GM12891 (cell line): ENCODE measurements at regions not wholly inside any gene's neighbourhood (a gene's known extent, or its start where the extent isn't known, plus 50 kb on each side); places are given as distances from the start of the nearest gene placed in this dataset.

Experiments
- PAX5 ChIP-seq: IDR thresholded peaks from 2 replicates; pipeline ENCODE4 v1.6.1; 2011; ENCODE audit warnings: low read length, moderate library complexity, mild to moderate bottlenecking; ENCODE audit not compliant: insufficient read depth, severe bottlenecking
- POLR2A ChIP-seq: IDR thresholded peaks from 2 replicates; pipeline ENCODE4 v1.6.1; 2011; ENCODE audit warnings: low read depth, low read length, control low read depth
- POLR2AphosphoS5 ChIP-seq: IDR thresholded peaks from 2 replicates; pipeline ENCODE4 v1.6.1; 2011; ENCODE audit warnings: low read depth, low read length, control low read depth
- POU2F2 ChIP-seq: IDR thresholded peaks from 2 replicates; pipeline ENCODE4 v1.6.1; 2011; ENCODE audit warnings: low read depth, mild to moderate bottlenecking, control low read depth, low read length, moderate library complexity
- SPI1 ChIP-seq: IDR thresholded peaks from 2 replicates; pipeline ENCODE4 v1.6.1; 2011; ENCODE audit warnings: low read depth, low read length, control low read depth
- TAF1 ChIP-seq: IDR thresholded peaks from 2 replicates; pipeline ENCODE4 v1.6.1; 2011; ENCODE audit warnings: low read depth, low read length, control low read depth

GRCh38 chr1:198068285-198068684, 88.5 kb upstream of the NEK7 start:
- TF ChIP-seq POLR2A (no peak), TAF1 (no peak), POLR2AphosphoS5 (no peak), SPI1 (no peak), POU2F2 (no peak), PAX5 (no peak)
